MCF 10A (cell line): ENCODE measurements at regions not wholly inside any gene's neighbourhood (a gene's known extent, or its start where the extent isn't known, plus 50 kb on each side); places are given as distances from the start of the nearest gene placed in this dataset.

Experiments
- BruUV-seq: library from RNA; stranded (reverse); fragments of 400-500 nt; replicated peaks from 2 replicates; lab custom pipeline; 2021; lab: Mats Ljungman, UMichigan
- CTCF ChIA-PET: fragments of 300-600 bp; sonication (Branson Sonifier 250); formaldehyde crosslinking; extraction: SDS; loops from one replicate; lab custom pipeline; 2021; ENCODE audit warnings: antibody characterized with exemption, inconsistent platforms; lab: Yijun Ruan, JAX
- POLR2A ChIA-PET: fragments of 300-600, 350-650 bp; sonication (Branson Sonifier 250); formaldehyde crosslinking; extraction: SDS; loops from one replicate; lab custom pipeline; 2020; ENCODE audit warnings: antibody characterized with exemption, inconsistent platforms; lab: Yijun Ruan, JAX
- DNase-seq: peaks from one replicate; pipeline ENCODE4 v3.0.0-alpha.2; 2018; ENCODE audit not compliant: unreplicated experiment
- H3K27ac Mint-ChIP-seq: one replicate; pipeline ENCODE4 v1.8.0; 2022; ENCODE audit warnings: mild to moderate bottlenecking, low read depth, mixed read lengths; ENCODE audit not compliant: unreplicated experiment
- H3K27me3 Mint-ChIP-seq: one replicate; pipeline ENCODE4 v1.8.0; 2022; ENCODE audit warnings: mixed read lengths; ENCODE audit not compliant: insufficient read depth, unreplicated experiment
- H3K36me3 Mint-ChIP-seq: one replicate; pipeline ENCODE4 v1.8.0; 2022; ENCODE audit warnings: mild to moderate bottlenecking, moderate library complexity, mixed read lengths; ENCODE audit not compliant: insufficient read depth, unreplicated experiment
- H3K4me1 Mint-ChIP-seq: one replicate; pipeline ENCODE4 v1.8.0; 2022; ENCODE audit warnings: mixed read lengths; ENCODE audit not compliant: insufficient read depth, unreplicated experiment
- H3K4me3 Mint-ChIP-seq: one replicate; pipeline ENCODE4 v1.8.0; 2022; ENCODE audit warnings: mild to moderate bottlenecking, moderate library complexity, mixed read lengths; ENCODE audit not compliant: unreplicated experiment
- H3K9me3 Mint-ChIP-seq: one replicate; pipeline ENCODE4 v1.8.0; 2022; ENCODE audit warnings: mixed read lengths; ENCODE audit not compliant: unreplicated experiment
- intact Hi-C: fragments of 100-400 bp; cut with micrococcal nuclease; formaldehyde crosslinking; loops from 2 replicates; pipeline ENCODE4 v1.14.1; 2022
- TF ChIP-seq, protein P1 (sequence below): fragments of 200-600 bp; IDR thresholded peaks from one replicate; pipeline ENCODE4 v1.8.0; 2022; ENCODE audit warnings: antibody characterized with exemption, mild to moderate bottlenecking; ENCODE audit not compliant: unreplicated experiment

DNA sequence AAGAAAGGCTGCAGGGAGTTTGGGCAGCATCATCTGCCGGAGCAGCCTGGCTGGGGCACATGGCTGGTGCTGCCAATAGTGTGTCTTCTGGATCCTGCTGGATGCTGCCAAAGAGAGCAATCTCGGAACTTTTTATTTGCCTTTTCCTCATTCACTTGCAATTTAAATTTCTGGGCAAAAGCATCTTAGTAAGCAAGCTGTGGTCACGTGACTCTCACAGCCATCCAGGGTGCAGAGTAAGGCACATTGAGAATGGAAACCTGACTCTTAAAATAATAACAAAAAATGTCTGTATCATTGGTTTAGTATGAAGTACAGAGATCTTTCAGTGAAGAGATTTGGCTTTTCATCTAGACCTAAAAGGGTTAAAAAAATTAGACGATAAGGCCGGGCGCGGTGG is 910.3 kb downstream of the STIM2 start:
- CTCF ChIA-PET: no interaction called here
- intact Hi-C loops: no loop called here
- BruUV-seq: no TSS peak
- POLR2A ChIA-PET: no interaction called here
- Mint-ChIP-seq H3K27ac (no peak overlapping the region), H3K4me3 (no peak overlapping the region), H3K36me3 (no peaks in the 10 kb centered on the region), H3K4me1 (peaks cover 8% of the 10 kb centered on the region), H3K27me3 (no peaks in the 10 kb centered on the region), H3K9me3 (no peaks in the 10 kb centered on the region)
- no peak for DNase-seq
- TF ChIP-seq, protein P1, sequence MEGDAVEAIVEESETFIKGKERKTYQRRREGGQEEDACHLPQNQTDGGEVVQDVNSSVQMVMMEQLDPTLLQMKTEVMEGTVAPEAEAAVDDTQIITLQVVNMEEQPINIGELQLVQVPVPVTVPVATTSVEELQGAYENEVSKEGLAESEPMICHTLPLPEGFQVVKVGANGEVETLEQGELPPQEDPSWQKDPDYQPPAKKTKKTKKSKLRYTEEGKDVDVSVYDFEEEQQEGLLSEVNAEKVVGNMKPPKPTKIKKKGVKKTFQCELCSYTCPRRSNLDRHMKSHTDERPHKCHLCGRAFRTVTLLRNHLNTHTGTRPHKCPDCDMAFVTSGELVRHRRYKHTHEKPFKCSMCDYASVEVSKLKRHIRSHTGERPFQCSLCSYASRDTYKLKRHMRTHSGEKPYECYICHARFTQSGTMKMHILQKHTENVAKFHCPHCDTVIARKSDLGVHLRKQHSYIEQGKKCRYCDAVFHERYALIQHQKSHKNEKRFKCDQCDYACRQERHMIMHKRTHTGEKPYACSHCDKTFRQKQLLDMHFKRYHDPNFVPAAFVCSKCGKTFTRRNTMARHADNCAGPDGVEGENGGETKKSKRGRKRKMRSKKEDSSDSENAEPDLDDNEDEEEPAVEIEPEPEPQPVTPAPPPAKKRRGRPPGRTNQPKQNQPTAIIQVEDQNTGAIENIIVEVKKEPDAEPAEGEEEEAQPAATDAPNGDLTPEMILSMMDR: no peak

DNA sequence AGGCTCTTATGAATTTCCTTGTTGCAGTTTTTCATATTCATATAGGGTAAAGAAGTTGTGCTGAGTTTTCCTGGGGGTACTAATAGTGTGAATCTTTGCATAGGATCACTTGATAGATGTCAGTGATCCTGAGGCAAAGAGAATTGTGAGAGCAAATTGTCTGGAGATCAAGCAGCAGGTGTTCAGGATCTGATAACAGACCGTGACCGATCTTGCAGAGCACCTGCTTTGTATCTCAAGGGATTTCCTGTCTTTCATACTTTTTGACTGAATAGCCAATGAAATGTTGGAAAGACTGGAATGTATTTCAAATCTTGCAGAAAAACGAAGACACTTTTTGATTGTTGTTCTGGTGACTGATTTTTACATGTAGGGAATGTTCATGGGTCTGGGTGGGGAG is 914.5 kb downstream of the STIM2 start:
- DNase-seq: no peak
- Mint-ChIP-seq H3K4me1 (no peaks in the 10 kb centered on the region), H3K27me3 (no peaks in the 10 kb centered on the region), H3K9me3 (peaks cover 8% of the 10 kb centered on the region), H3K27ac (no peak overlapping the region), H3K4me3 (no peak overlapping the region), H3K36me3 (no peaks in the 10 kb centered on the region)
- POLR2A ChIA-PET: no interaction called here
- no TSS peak for BruUV-seq
- intact Hi-C loops: no loop called here
- TF ChIP-seq, protein P1: no peak
- CTCF ChIA-PET: interaction anchor here (0.9 kb wide), 1 partner anchor 13 kb away, joined by 3 read pairs; no protein-coding TSS in a partner anchor

DNA sequence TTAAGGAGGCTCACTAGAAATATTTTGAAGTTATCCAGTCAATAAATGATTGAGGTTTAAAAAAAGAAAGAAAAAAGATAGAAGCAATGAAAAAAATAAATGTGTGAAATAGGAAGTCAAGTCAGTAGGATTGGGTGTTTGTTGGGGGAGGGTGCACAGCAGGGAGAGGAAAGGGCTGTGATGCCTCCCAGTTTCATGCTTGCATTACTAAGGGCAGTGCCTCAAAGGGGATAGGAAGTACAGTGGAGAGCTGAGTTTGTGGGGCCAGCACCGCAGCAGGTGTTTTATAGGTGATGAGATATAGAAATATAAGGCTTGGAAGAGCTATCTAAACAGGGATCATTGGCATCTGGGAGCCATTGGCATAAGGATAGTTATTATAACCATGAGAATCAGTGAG is 919.2 kb downstream of the STIM2 start:
- peaks cover 8% of the 10 kb centered on the region for H3K9me3 Mint-ChIP-seq
- H3K27ac Mint-ChIP-seq: no peak overlapping the region
- no peaks in the 10 kb centered on the region for H3K36me3 Mint-ChIP-seq
- POLR2A ChIA-PET: no interaction called here
- no peaks in the 10 kb centered on the region for H3K4me1 Mint-ChIP-seq
- CTCF ChIA-PET: interaction anchor here (1.2 kb wide), 1 partner anchor 18 kb away, joined by 3 read pairs; no protein-coding TSS in a partner anchor
- no peak for DNase-seq
- BruUV-seq: no TSS peak
- TF ChIP-seq, protein P1: no peak
- no peak overlapping the region for H3K4me3 Mint-ChIP-seq
- intact Hi-C loops: no loop called here
- H3K27me3 Mint-ChIP-seq: no peaks in the 10 kb centered on the region

DNA sequence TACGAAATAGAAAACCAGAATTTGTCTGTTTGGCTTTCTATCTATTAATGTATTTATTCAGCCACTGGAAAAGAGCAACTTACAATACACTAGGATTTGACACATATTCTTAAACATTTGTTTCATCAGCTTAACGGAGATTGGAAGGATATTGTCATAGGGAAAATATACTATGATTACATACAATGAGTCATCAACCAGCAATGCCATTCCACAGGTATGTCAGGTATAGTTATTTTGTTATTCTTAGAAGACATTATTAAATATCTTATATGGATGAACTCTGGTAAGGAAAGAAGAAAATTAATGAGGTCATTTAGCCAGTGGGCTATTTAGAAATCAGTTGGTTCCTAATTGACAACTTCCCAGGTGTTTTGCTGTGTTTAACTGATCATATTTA is 926.6 kb downstream of the STIM2 start:
- no TSS peak for BruUV-seq
- peak; percentile 28 for DNase-seq
- Mint-ChIP-seq H3K27ac (no peak overlapping the region), H3K4me3 (no peak overlapping the region), H3K27me3 (no peaks in the 10 kb centered on the region), H3K9me3 (no peaks in the 10 kb centered on the region), H3K4me1 (peaks cover 34% of the 10 kb centered on the region), H3K36me3 (peaks cover 5% of the 10 kb centered on the region)
- ChIA-PET POLR2A (interaction anchor here (0.6 kb wide), 1 partner anchor 361 kb away, joined by 4 read pairs; no protein-coding TSS in a partner anchor), CTCF (no interaction called here)
- TF ChIP-seq, protein P1: no peak
- intact Hi-C loops: no loop called here
